SK-N-SH (cell line): ENCODE measurements at regions not wholly inside any gene's neighbourhood (a gene's known extent, or its start where the extent isn't known, plus 50 kb on each side); places are given as distances from the start of the nearest gene placed in this dataset.

ENCODE experiments used
- CTCF ChIA-PET: fragments of 300-600, 350-600 bp; formaldehyde crosslinking; extraction: SDS; loops from one replicate; lab custom pipeline; 2021; lab: Yijun Ruan, JAX
- POLR2A ChIA-PET: fragments of 350-600 bp; sonication (Branson Sonifier 250); formaldehyde crosslinking; extraction: SDS; loops from one replicate; lab custom pipeline; 2020; ENCODE audit warnings: antibody characterized with exemption, inconsistent platforms; lab: Yijun Ruan, JAX
- DNase-seq: peaks from one replicate; pipeline ENCODE4 v3.0.0; 2012
- H2AFZ ChIP-seq: fragments of 200-600 bp; sonication (generic); 2 replicates; pipeline ENCODE4 v1.8.1; 2016; ENCODE audit warnings: antibody characterized with exemption, mild to moderate bottlenecking, low read depth
- H3F3A ChIP-seq: fragments of 200-600 bp; sonication (generic); replicated peaks from 2 replicates; pipeline ENCODE3; 2016; ENCODE audit warnings: antibody characterized with exemption, mild to moderate bottlenecking; ENCODE audit not compliant: insufficient read depth
- H3K27ac ChIP-seq, 2 experiments: fragments of 200-500 bp in 1 of 2; fragments of 200-600 bp in 1 of 2; sonication (Bioruptor generic) in 1 of 2; sonication (generic), shearing (Covaris generic) in 1 of 2; 2 replicates each; pipeline versions ENCODE4 v1.5.1 to v1.6.1; 2014 to 2016; ENCODE audit warnings: low read depth in 2 of 2, inconsistent platforms in 1 of 2, low read length in 1 of 2, mild to moderate bottlenecking in 1 of 2, mixed read lengths in 1 of 2
- H3K27me3 ChIP-seq: fragments of 200-600 bp; sonication (generic), shearing (Covaris generic); 2 replicates; pipeline ENCODE4 v1.6.1; 2016; ENCODE audit warnings: mixed run types; ENCODE audit not compliant: insufficient read depth
- H3K36me3 ChIP-seq, 2 experiments: fragments of 200-500 bp in 1 of 2; fragments of 200-600 bp in 1 of 2; sonication (Bioruptor generic) in 1 of 2; sonication (generic) in 1 of 2; replicated peaks in 1 of 2; 2 replicates each; pipeline versions ENCODE3 to v1.5.1; 2014 to 2016; ENCODE audit warnings: low read length in 1 of 2, mild to moderate bottlenecking in 1 of 2; ENCODE audit not compliant: insufficient read depth in 2 of 2, control insufficient read depth in 1 of 2
- H3K4me1 ChIP-seq, 2 experiments: fragments of 200-500 bp in 1 of 2; fragments of 200-600 bp in 1 of 2; sonication (Bioruptor generic) in 1 of 2; sonication (generic), shearing (Covaris generic) in 1 of 2; 2 replicates each; pipeline versions ENCODE4 v1.5.1 to v1.6.1; 2014 to 2016; ENCODE audit warnings: low read depth in 1 of 2, low read length in 1 of 2, mixed run types in 1 of 2; ENCODE audit not compliant: insufficient read depth in 2 of 2, control insufficient read depth in 1 of 2
- H3K4me2 ChIP-seq: fragments of 200-600 bp; sonication (generic), shearing (Covaris generic); 2 replicates; pipeline ENCODE4 v1.6.1; 2017; ENCODE audit warnings: mixed run types
- H3K4me3 ChIP-seq, 2 experiments: fragments of 200-500 bp in 1 of 2; fragments of 200-600 bp in 1 of 2; sonication (Bioruptor generic) in 1 of 2; sonication (generic), shearing (Covaris generic) in 1 of 2; 2 replicates each; pipeline versions ENCODE4 v1.5.1 to v1.8.1; 2014 to 2016; ENCODE audit warnings: low read depth in 2 of 2, inconsistent platforms in 1 of 2, low read length in 1 of 2, mild to moderate bottlenecking in 1 of 2, mixed read lengths in 1 of 2, moderate library complexity in 1 of 2
- H3K79me2 ChIP-seq: fragments of 200-600 bp; sonication (generic); 2 replicates; pipeline ENCODE4 v1.8.1; 2017; ENCODE audit warnings: mild to moderate bottlenecking; ENCODE audit not compliant: insufficient read depth
- H3K9ac ChIP-seq: fragments of 200-600 bp; sonication (generic); 2 replicates; pipeline ENCODE4 v1.6.1; 2017; ENCODE audit warnings: mixed run types
- H3K9me2 ChIP-seq: fragments of 200-600 bp; sonication (generic); 2 replicates; pipeline ENCODE4 v1.6.1; 2017; ENCODE audit warnings: mixed run types
- H3K9me3 ChIP-seq: fragments of 200-600 bp; sonication (generic); 2 replicates; pipeline ENCODE4 v1.6.1; 2017; ENCODE audit warnings: mixed run types, mild to moderate bottlenecking, moderate library complexity
- H4K20me1 ChIP-seq: fragments of 200-600 bp; sonication (generic); 2 replicates; pipeline ENCODE4 v1.6.1; 2017; ENCODE audit warnings: mild to moderate bottlenecking, mixed run types; ENCODE audit not compliant: insufficient read depth
- FOSL2 ChIP-seq: IDR thresholded peaks from 2 replicates; pipeline ENCODE4 v1.4.0; 2012; ENCODE audit warnings: low read depth, mild to moderate bottlenecking, moderate library complexity, borderline replicate concordance
- JUND ChIP-seq: IDR thresholded peaks from 2 replicates; pipeline ENCODE4 v1.4.0; 2012
- MAX ChIP-seq: IDR thresholded peaks from 2 replicates; pipeline ENCODE4 v1.4.0; 2012; ENCODE audit warnings: low read depth
- MXI1 ChIP-seq: IDR thresholded peaks from 2 replicates; pipeline ENCODE4 v1.6.1; 2012; ENCODE audit warnings: mild to moderate bottlenecking, low read depth, low read length, improper control_type of control experiment
- REST ChIP-seq: IDR thresholded peaks from 2 replicates; pipeline ENCODE4 v1.6.1; 2012; ENCODE audit warnings: mild to moderate bottlenecking, low read depth, low read length, moderate library complexity
- SIN3A ChIP-seq: IDR thresholded peaks from 2 replicates; pipeline ENCODE4 v1.6.1; 2012; ENCODE audit warnings: low read depth, mild to moderate bottlenecking, low read length, moderate library complexity, borderline replicate concordance
- WGBS: methylation state at CpG from one replicate; pipeline ENCODE4 v1.1.6; 2017; ENCODE audit warnings: low lambda C conversion rate; 5-methylcytosine and 5-hydroxymethylcytosine counted together

GRCh38 chr11:111010391-111011274 lies 234.9 kb upstream of the POU2AF2 start (continued):
- TF ChIP-seq REST: no peak
- TF ChIP-seq, all 33 proteins: peak for 0

GRCh38 chr11:111006227-111006626 lies 239.3 kb upstream of the POU2AF2 start:
- H3K27ac ChIP-seq: no peak overlapping the region
- no peak overlapping the region for H3K9ac ChIP-seq
- H3K9me3 ChIP-seq: no peaks in the 10 kb centered on the region
- ChIA-PET POLR2A (no interaction called here), CTCF (no interaction called here)
- no peak overlapping the region for H3K4me2 ChIP-seq
- H3F3A ChIP-seq: no peaks in the 10 kb centered on the region
- TF ChIP-seq FOSL2 (no peak), MAX (no peak), MXI1 (no peak), JUND (no peak)
- no peaks in the 10 kb centered on the region for H3K27me3 ChIP-seq
- no peaks in the 10 kb centered on the region for H3K79me2 ChIP-seq
- H2AFZ ChIP-seq: no peak overlapping the region
- no peaks in the 10 kb centered on the region for H3K9me2 ChIP-seq
- no peaks in the 10 kb centered on the region for H4K20me1 ChIP-seq
- no peak overlapping the region for H3K4me3 ChIP-seq
- H3K4me1 ChIP-seq: no peaks in the 10 kb centered on the region; a peak in 2 of 4 replicates
- no peak for DNase-seq
- no peaks in the 10 kb centered on the region for H3K36me3 ChIP-seq
- WGBS: 66% methylated on average over 4 of the region's 4 CpGs

- WGBS: 77% methylated on average over 3 of the region's 3 CpGs
- no peak overlapping the region for H3K9ac ChIP-seq
- no peaks in the 10 kb centered on the region for H3K9me2 ChIP-seq
- H3K79me2 ChIP-seq: no peaks in the 10 kb centered on the region
- H4K20me1 ChIP-seq: no peaks in the 10 kb centered on the region
- CTCF ChIA-PET: no interaction called here
- no peaks in the 10 kb centered on the region for H3K27me3 ChIP-seq
- H3K9me3 ChIP-seq: no peaks in the 10 kb centered on the region
- H3K4me1 ChIP-seq: peaks cover 0 to 2% of the 10 kb centered on the region in 2 experiments; a peak in 3 of 4 replicates
- DNase-seq: no peak
- H3K4me3 ChIP-seq: no peak overlapping the region
- POLR2A ChIA-PET: no interaction called here
- no peaks in the 10 kb centered on the region for H3F3A ChIP-seq
- no peaks in the 10 kb centered on the region for H3K36me3 ChIP-seq
- no peak overlapping the region for H2AFZ ChIP-seq
- H3K4me2 ChIP-seq: no peak overlapping the region
- TF ChIP-seq SIN3A (no peak), FOSL2 (peak; percentile 18; the same call in 1 of the 2 replicates)
- TF ChIP-seq, all 33 proteins: peak for 1
- H3K27ac ChIP-seq: no peak overlapping the region
These were observed 243.4 kb upstream of the POU2AF2 start for GRCh38 chr11:111001986-111002611.
